AG09309 (cell line): ENCODE measurements at regions not wholly inside any gene's neighbourhood (a gene's known extent, or its start where the extent isn't known, plus 50 kb on each side); places are given as distances from the start of the nearest gene placed in this dataset.

Experiments
- DNase-seq: peaks from one replicate; pipeline ENCODE4 v3.0.0-alpha.2; 2010; ENCODE audit warnings: low read depth
- H3K4me3 ChIP-seq: 2 replicates; pipeline ENCODE4 v1.5.1; 2011; ENCODE audit warnings: mild to moderate bottlenecking, low read depth, low read length, moderate library complexity; ENCODE audit not compliant: control insufficient read depth
- CTCF ChIP-seq: IDR thresholded peaks from 2 replicates; pipeline ENCODE4 v1.5.1; 2011; ENCODE audit warnings: mild to moderate bottlenecking, low read depth, low read length, inconsistent platforms; ENCODE audit not compliant: insufficient read depth, control insufficient read depth; ENCODE audit errors: missing control alignments

- no peak overlapping the region for H3K4me3 ChIP-seq
- TF ChIP-seq CTCF, result no peak
- DNase-seq, result no peak
These were observed 101.4 kb upstream of the KCNK1 start for GRCh38 chr1:233512538-233512937.

DNA sequence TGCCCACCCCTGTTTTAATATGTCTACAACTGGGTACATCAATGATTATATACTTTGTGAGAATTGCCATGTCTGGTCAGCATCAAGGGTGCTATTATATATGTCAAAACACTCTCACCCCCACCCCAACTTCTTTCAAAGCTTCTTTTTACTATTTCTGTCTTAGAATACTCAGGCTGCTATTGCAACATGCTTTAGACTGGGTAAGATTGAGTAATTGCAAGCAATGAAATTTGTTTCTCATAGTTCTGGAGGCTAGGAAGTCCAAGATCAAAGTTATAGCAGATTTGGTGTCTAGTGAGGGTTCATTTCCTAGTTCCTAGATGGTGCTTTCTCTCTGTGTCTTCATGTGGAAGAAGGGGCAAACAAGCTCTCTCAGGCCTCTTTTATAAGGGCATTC, 100.5 kb upstream of the KCNK1 start:
- no peak overlapping the region for H3K4me3 ChIP-seq
- DNase-seq, result no peak
- TF ChIP-seq CTCF, result no peak

DNA sequence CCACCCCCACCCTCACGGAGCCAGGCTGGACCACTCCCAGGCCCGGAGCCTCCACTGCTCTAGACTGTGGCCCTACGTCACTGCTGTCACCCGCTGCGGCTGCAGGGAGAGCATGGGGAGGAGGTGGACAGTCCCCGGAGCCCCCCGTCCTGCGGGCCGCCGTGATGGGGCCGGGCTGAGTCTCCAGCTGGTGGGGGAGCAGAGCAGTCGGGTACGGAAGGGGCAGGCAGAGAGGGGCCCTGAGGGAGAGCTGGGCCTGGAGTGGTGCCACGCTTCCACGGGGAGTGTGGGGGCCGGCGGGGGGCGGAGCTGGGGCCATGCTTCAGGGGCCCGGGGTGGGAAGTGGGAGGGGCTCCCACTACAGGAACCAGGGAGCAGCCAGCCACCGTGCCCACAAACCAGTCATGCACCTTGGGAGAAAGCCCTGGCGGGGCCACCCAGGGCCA, 98.9 kb upstream of the KCNK1 start:
- no peak for TF ChIP-seq CTCF

GRCh38 chr1:233516732-233517131, 97.2 kb upstream of the KCNK1 start:
- DNase-seq, result no peak
- TF ChIP-seq CTCF, result no peak
- H3K4me3 ChIP-seq, result no peak overlapping the region

More for the DNA sequence above, 98.9 kb upstream of the KCNK1 start:
- no peak overlapping the region for H3K4me3 ChIP-seq
- DNase-seq, result no peak

DNA sequence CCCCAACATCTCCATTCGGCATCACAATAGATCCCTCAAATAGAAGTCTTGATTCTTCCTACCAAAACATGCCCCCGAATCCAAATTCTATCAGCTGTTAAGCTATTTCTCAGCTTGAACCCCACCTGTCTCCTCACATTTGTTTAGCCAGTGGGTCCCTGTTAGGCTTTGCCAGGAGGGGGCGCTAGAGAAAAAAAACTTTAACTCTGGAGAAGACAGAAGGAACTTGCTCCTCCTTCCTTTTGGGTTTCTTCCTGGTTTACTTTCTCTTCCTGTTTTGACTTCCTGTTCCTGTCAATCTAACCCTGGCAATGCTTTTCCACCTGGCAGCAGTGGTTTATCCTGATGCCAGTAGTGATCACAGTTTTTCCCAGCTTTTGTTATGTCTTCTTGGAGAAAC, 95.6 kb upstream of the KCNK1 start:
- DNase-seq, result no peak
- TF ChIP-seq CTCF, result peak; percentile 40
- no peak overlapping the region for H3K4me3 ChIP-seq

DNA sequence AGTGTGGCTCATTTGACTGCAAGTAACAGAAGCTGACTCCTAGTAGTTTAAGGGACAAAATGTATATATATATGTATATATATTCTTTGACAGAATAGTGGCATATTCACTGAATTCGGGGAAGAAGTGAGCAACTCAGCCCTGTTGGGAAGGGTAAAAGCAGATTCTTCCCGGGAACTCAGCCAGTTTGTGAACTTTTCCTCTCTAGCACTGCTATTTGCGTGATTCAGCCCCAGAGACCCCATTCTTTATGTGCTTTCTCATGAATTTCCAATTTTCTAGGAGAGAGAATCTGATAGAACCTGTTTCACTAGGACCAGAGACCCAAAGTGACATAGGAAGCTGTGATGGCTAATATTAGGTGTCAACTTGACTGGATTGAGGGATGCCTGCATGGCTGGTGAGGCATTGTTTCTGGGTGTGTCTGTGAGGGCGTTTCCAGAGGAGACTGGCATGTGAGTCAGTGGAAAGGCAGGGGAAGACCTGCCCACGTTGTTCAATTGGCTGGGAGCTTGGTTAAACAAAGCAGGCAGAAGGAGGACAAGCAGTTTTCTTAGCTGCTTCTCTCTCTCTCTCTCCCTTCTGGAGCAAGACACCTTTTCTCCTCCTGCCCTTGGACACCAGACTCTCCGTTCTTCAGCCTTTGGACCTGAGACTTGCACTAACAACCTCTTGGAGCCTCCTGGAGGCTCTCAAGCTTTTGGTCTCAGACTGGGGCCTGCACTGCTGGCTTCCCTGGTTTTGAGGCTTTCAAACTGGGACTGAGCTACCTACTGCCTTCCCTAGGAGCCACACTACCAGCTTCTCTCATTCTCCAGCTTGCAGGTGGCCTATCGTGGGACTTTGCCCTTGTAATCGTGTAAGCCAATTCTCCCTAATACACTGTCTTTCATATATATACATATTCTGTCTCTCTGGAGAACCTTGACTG, 93.4 kb upstream of the KCNK1 start:
- no peak for TF ChIP-seq CTCF
- DNase-seq, result no peak
- H3K4me3 ChIP-seq, result no peak overlapping the region
